Midbrain (tissue), 1 donor: ENCODE measurements at regions not wholly inside any gene's neighbourhood (a gene's known extent, or its start where the extent isn't known, plus 50 kb on each side); places are given as distances from the start of the nearest gene placed in this dataset.
"Not testable (repeated sequence)": the region's sequence is repeated elsewhere in the genome, so short reads cannot be mapped to it uniquely, and the experiment has no call there.

ENCODE experiments used
- DNase-seq: peaks from one replicate; lab custom pipeline; 2025; lab: John Stamatoyannopoulos, UW

DNA sequence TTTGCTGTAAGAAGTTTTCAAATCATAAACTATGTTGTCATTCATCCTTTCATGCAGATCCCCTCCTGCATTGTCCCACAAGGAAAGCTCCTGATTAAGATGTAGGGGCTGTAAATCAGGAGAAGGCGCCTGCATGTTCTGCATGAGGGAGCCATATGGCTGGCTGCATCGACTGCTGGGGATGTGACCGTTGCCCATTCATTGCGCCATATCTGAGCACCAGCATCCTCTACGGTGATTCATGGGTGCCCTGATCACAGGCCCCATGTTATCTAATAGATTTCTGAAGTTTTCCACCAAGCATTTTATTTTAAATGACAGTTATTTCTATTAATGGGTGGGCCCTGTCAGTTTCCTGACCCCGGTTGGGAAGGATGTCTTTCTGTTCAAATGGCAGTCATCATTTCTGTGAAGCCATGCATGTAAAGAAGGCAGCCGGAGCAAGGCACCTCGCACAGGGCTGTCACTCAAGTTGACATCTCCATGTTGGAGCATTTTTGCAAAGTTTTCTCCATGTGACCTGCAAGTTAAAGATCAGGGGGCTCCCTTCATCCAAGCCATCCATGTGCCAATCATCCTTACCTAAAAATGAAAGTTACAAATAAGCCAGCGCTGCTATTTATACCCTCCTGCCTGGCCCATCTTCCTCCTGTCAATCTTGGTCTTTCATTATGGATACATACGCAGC is 128.8 kb downstream of the TEX36 start:
- DNase-seq: no peak

GRCh38 chr10:125553091-125553490 is 129.9 kb downstream of the TEX36 start:
- DNase-seq: no peak

- DNase-seq: no peak
These were observed 131.7 kb downstream of the TEX36 start for GRCh38 chr10:125551247-125551646.

- DNase-seq: no peak
These were observed 132.6 kb downstream of the TEX36 start for GRCh38 chr10:125550362-125550761.

DNA sequence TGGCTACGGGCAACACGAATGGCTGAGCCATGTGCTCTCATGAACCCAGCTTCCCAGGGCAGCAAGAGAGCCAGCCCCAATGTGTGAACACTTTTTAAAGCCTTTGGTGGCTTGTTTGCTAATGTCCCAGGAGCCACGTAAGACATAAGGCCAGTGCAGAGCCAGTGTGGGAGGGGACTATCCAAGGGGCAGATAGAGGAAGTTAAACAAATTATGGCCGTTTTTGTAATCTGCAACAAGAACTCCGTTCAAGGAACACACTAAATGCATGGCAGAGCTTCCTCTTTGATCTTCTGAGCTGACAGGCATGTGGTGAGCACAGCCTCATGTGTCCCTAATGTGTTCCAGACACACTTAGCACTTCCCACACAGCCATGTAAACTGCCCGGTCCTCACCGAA is 133.3 kb downstream of the TEX36 start:
- no peak for DNase-seq

DNA sequence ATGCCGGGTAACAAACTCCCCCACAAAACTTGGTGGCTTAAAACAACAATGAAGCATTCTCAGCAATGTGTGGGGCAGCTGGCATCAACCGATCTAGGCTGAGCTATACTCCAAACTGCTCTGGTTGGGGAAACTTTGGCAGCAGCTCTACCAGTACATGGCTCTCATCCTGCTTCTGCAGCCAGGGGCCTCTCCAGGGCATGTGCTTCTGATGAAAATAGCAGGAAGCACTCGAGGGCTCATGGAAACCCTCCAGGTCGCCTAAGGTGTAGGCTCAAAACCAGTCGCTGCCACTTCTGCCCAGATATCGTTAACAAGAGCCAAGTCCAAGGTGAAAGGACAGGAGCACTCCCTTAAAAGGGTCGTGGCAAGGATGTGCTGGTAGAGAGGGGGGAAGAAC is 134.1 kb downstream of the TEX36 start:
- DNase-seq: no peak

GRCh38 chr10:125548356-125548755 is 134.6 kb downstream of the TEX36 start:
- no peak for DNase-seq

- DNase-seq: no peak
These were observed 135.8 kb downstream of the TEX36 start for GRCh38 chr10:125547010-125547650.

- no peak for DNase-seq
These were observed 139.2 kb downstream of the TEX36 start for GRCh38 chr10:125543796-125544195.

DNA sequence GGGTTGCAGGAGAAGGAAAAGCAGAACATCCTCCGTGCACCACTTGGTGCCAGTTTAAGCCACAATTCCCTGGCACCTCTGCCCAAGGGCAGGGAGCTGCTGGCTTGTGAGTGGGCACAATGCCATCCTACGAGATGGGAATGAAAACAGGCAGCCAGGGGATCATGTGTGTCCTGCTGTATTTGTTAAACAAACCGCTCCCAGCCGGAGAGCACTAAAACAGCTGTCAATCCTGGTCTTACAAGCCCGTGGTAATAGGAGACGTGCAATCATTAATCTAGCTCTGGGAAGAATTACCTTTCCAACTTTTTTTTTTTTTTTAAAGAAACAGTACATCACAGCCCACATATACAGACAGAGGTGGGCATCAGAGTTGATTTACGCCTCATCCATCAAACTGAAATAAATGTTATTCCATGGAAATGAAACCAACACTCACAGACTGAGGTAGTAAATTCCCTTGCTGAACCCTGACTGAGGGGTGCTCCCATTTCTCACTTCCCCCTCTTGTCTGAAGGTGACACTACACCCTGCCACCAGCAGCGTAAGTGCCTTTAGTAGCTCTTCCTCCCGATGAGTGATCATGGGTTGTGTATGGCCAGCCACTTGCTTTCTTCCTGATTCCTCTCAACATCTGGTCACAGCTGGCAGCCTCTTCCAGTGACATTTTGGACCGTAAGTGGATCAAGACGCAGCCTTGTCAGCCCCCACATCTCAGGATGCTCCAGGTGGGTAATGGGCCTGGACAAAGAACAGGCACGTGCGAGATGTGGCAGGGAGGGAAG is 143.8 kb downstream of the TEX36 start:
- no peak for DNase-seq

- DNase-seq: no peak
These were observed 146.7 kb downstream of the TEX36 start for GRCh38 chr10:125536236-125536635.

- DNase-seq: no peak
These were observed 147.4 kb downstream of the TEX36 start for GRCh38 chr10:125535559-125535958.

DNA sequence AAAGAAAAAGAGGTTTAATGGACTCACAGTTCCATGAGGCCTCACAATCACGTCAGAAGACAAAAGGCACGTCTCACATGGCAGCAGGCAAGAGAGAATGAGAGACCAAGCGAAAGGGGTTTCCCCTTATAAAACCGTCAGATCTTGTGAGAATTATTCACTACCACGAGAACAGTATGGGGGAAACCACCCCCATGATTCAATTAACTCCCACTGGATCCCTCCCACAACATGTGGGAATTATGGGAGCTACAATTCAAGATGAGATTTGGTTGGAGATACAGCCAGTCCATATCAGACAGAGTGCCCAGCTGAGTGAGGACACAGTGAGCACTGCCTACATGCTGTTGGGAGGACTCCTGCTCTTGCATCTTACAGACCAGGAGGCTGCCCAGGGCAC is 148.4 kb downstream of the TEX36 start:
- no peak for DNase-seq

- DNase-seq: no peak
These were observed 149.1 kb downstream of the TEX36 start for GRCh38 chr10:125533866-125534265.

- peak; percentile 3 for DNase-seq
These were observed 151.5 kb downstream of the TEX36 start for GRCh38 chr10:125531465-125531864.

DNA sequence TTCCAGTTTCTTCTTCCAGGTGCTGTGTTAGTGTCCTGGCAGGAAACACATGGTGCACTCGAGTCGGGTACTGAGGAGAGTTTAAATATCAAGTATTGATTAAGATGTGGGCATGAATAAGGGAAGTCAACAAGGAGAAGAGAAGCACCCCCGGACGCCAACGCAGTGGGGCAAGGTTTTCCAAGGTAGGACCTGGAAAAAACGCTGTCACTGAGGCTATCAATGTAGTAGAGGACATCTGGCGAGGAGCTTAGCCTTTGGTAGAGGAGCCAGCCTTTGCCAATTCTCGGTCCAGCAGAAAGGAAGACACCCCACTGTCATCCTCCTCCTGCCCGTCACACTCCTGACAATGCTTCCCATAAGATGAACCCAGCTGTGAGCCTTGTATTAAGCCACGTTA is 159.6 kb downstream of the TEX36 start:
- no peak for DNase-seq

DNA sequence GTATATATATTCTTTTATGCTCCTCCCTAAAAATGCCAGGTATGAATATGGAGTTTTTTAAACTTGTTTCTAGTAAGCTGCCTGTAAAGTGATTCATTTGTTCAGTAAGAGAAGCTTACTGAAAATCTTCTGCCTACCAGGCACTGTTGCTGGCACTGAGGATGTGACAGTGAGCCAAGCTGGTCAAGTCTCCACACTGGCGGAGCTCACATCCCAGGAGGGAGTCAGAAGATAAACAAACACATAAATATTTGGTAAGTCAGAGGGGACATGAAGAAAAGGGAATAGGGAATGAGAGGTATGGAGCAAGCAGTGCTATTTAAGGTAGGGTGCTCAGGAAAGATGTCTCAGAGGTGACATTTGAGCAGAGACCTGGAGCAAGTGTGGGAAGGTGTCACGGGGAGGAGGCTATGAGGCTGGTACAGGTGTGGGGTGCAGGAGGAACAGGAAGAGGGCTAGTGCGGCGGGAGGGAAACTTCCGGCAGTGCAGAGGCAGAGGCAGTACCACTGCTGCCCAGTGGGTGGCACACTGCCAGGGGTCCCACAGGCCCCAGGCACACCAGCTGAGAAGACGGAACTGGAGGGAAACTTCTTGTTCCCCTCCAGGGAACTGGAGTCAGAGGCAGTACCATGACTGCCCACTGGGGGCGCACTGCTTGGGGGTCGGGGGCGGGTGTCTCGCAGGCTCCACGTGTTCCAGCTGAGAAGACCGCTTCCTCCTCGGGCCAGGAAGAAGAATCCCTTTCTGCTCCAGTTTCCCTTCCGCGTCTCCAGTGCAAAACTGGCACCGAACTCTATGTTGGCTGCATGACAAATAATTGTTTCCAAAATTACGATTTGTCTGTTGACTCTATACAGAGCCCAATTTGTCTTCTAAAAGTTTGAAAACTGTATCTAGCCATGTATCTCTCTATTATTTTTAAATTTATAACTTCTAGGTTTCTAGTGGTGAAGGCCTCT is 161.0 kb downstream of the TEX36 start:
- DNase-seq: no peak

- no peak for DNase-seq
These were observed 162.0 kb downstream of the TEX36 start for GRCh38 chr10:125520968-125521367.

DNA sequence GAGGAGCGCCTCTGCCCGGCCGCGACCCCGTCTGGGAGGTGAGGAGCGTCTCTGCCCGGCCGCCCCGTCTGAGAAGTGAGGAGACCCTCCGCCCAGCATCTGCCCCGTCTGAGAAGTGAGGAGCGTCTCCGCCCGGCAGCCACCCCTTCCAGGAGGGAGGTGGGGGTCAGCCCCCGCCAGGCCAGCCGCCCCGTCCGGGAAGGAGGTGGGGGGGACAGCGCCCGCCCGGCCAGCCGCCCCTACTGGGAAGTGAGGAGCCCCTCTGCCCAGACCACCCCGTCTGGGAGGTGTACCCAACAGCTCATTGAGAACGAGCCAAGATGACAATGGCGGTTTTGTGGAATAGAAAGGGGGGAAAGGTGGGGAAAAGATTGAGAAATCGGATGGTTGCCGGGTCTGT is 164.6 kb downstream of the TEX36 start:
- DNase-seq: not testable (repeated sequence)

DNA sequence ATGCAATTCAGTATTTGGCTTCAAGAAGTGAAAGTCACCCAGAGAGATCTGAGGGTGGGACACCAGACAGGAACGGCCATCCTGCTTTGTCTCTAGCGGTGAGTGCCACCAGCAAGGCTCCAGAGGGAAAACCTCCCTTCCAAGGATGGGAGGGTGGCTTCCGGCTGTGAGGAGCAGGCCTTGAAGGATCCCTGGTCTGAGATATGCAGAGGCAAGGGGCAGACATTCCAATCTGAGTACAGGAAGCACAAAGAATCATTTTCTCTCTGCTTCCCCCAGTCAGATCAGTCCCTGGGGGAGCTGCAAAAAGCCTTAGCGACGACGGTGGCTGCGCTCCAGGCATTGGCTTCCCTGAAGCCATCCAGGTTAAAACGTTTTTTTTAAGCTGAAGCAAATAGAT is 167.4 kb downstream of the TEX36 start:
- DNase-seq: no peak

GRCh38 chr10:125514206-125515162 is 168.5 kb downstream of the TEX36 start:
- DNase-seq: no peak
